ENCODE measurements at regions not wholly inside any gene's neighbourhood (a gene's known extent, or its start where the extent isn't known, plus 50 kb on each side); places are given as distances from the start of the nearest gene placed in this dataset.
"Not testable (repeated sequence)": the region's sequence is repeated elsewhere in the genome, so short reads cannot be mapped to it uniquely, and the experiment has no call there.

- DNase-seq, result no peak
Observed at GRCh38 chr22:22811016-22812009, 76.3 kb upstream of the IGLL5 start.

GRCh38 chr22:22812031-22812905 is 75.3 kb upstream of the IGLL5 start:
- no peak for DNase-seq

- no peak for DNase-seq
Observed at GRCh38 chr22:22813126-22814075, 74.2 kb upstream of the IGLL5 start.

GRCh38 chr22:22814666-22815396 is 72.8 kb upstream of the IGLL5 start:
- no peak for DNase-seq

GRCh38 chr22:22815397-22816170 is 72.0 kb upstream of the IGLL5 start:
- DNase-seq, result no peak

- DNase-seq, result no peak
Observed at GRCh38 chr22:22816171-22816514, 71.5 kb upstream of the IGLL5 start.

- no peak for DNase-seq
Observed at GRCh38 chr22:22816766-22817410, 70.7 kb upstream of the IGLL5 start.

GRCh38 chr22:22817468-22818201 is 70.0 kb upstream of the IGLL5 start:
- no peak for DNase-seq

GRCh38 chr22:22818202-22818538 is 69.4 kb upstream of the IGLL5 start:
- DNase-seq, result no peak

- no peak for DNase-seq
Observed at GRCh38 chr22:22818861-22819855, 68.5 kb upstream of the IGLL5 start.

- DNase-seq, result no peak
Observed at GRCh38 chr22:22820076-22820475, 67.5 kb upstream of the IGLL5 start.

- DNase-seq, result no peak
Observed at GRCh38 chr22:22820626-22821025, 67.0 kb upstream of the IGLL5 start.

- no peak for DNase-seq
Observed at GRCh38 chr22:22821340-22821739, 66.3 kb upstream of the IGLL5 start.

- no peak for DNase-seq
Observed at GRCh38 chr22:22822106-22822505, 65.5 kb upstream of the IGLL5 start.

- DNase-seq, result not testable (repeated sequence)
Observed at GRCh38 chr22:22822553-22822952, 65.1 kb upstream of the IGLL5 start.

- no peak for DNase-seq
Observed at GRCh38 chr22:22823131-22823810, 64.3 kb upstream of the IGLL5 start.

- DNase-seq, result no peak
Observed at GRCh38 chr22:22824340-22825212, 63.0 kb upstream of the IGLL5 start.
